ENCODE measurements at regions not wholly inside any gene's neighbourhood (a gene's known extent, or its start where the extent isn't known, plus 50 kb on each side); places are given as distances from the start of the nearest gene placed in this dataset.

GRCh38 chr22:19629331-19629719, 85.0 kb upstream of the SEPTIN5 start:
- H3K9me3 ChIP-seq (ENCODE audit: insufficient read depth in 2 of 2, low read depth in 1 of 2, low read length in 1 of 2), result no peaks in the 10 kb centered on the region
- H3K36me3 ChIP-seq (ENCODE audit: control insufficient read depth in 2 of 4, insufficient read depth in 4 of 4, low read length in 3 of 4), result no peaks in the 10 kb centered on the region
- H2BK20ac ChIP-seq (ENCODE audit: low read length), result no peak overlapping the region
- DNase-seq (ENCODE audit: low read depth in 1 of 2, low spot score in 2 of 2) (no peak), FAIRE-seq (no peak)
- no peak overlapping the region for H3K4me3 ChIP-seq (ENCODE audit: extremely low read depth in 1 of 4, insufficient read depth in 2 of 4, low read depth in 3 of 4, low read length in 4 of 4)
- H3K79me1 ChIP-seq (ENCODE audit: low read depth, low read length), result no peaks in the 10 kb centered on the region
- TF ChIP-seq EP300 (IDR thresholded peaks at IDR 0.05; ENCODE audit: borderline replicate concordance in 1 of 2, low read depth in 2 of 2, low read length in 2 of 2) (no peak), TAF1 (IDR thresholded peaks at IDR 0.05; ENCODE audit: low read depth, low read length) (no peak), CEBPB (IDR thresholded peaks at IDR 0.05; ENCODE audit: low read depth, low read length) (no peak)
- POLR2A ChIA-PET (ENCODE audit: partially characterized antibody), result interaction anchor here (0.9 to 1.7 kb wide), 8 partner anchors 10 to 182 kb away, joined by 3 to 4 read pairs (median 3); partner anchors contain the start of gene C22orf39
- H2BK5ac ChIP-seq (ENCODE audit: low read depth, low read length), result no peak overlapping the region
- H3K4me2 ChIP-seq (ENCODE audit: insufficient read depth in 1 of 2, low read depth in 2 of 2, low read length in 2 of 2), result no peak overlapping the region
- H4K91ac ChIP-seq (replicated peaks; ENCODE audit: insufficient read length, low read length), result no peak overlapping the region
- H2AFZ ChIP-seq (ENCODE audit: low read length), result peak overlapping the region; percentile 78; the same call in 1 of the 2 replicates
- no peak overlapping the region for H2BK15ac ChIP-seq (ENCODE audit: low read length)
- H4K8ac ChIP-seq (ENCODE audit: extremely low read depth, insufficient read depth, low read length), result no peak overlapping the region
- whole genome bisulfite sequencing, 2 experiments (ENCODE audit: extremely low coverage in 1 of 2, insufficient coverage in 1 of 2, insufficient read length in 1 of 2, insufficient replicate concordance in 2 of 2, low coverage in 1 of 2, low lambda C conversion rate in 2 of 2, missing lambda C conversion rate in 1 of 2), result 86% methylated on average over 12 of the region's 12 CpGs; no CpG with 5 or more reads in 1 of the 2 experiments
- no peak overlapping the region for H2BK12ac ChIP-seq (ENCODE audit: low read depth, low read length)
- H3K9ac ChIP-seq (replicated peaks in 1 of 4; ENCODE audit: extremely low read depth in 1 of 4, low read depth in 3 of 4, low read length in 3 of 4), result no peak overlapping the region
- no peak overlapping the region for H3K23ac ChIP-seq (ENCODE audit: insufficient read length)
- H2BK120ac ChIP-seq (replicated peaks; ENCODE audit: low read depth, low read length), result no peak overlapping the region
- H4K20me1 ChIP-seq (replicated peaks in 1 of 2; ENCODE audit: control insufficient read depth in 1 of 2, insufficient read depth in 2 of 2, low read length in 2 of 2), result no peaks in the 10 kb centered on the region
- no peaks in the 10 kb centered on the region for H3K23me2 ChIP-seq (ENCODE audit: low read depth, low read length)
- H3K27ac ChIP-seq (ENCODE audit: low read depth, low read length), result no peak overlapping the region
- no peak overlapping the region for H3K56ac ChIP-seq (replicated peaks; ENCODE audit: insufficient read length, low read depth, low read length)
- H3K14ac ChIP-seq (ENCODE audit: insufficient read length), result no peak overlapping the region
- CTCF ChIA-PET (ENCODE audit: partially characterized antibody), result interaction anchor here (0.7 to 6.3 kb wide), 51 partner anchors 8 to 398 kb away, joined by 3 to 56 read pairs (median 5); partner anchors contain the start of genes C22orf39, CLDN5 and GP1BB
- no peak overlapping the region for H2AK5ac ChIP-seq (ENCODE audit: low read depth, low read length)
- H3K4me1 ChIP-seq (replicated peaks in 1 of 4; ENCODE audit: control insufficient read depth in 3 of 4, insufficient read depth in 4 of 4, low read length in 3 of 4), result peaks cover 0 to 10% (median under 1%) of the 10 kb centered on the region in 4 experiments; a peak in 3 of 7 replicates
- no peak overlapping the region; the same call in 1 of the 2 replicates for H3K18ac ChIP-seq (ENCODE audit: extremely low read depth, low read length)
- H3K27me3 ChIP-seq (replicated peaks in 1 of 4; ENCODE audit: control insufficient read depth in 3 of 4, extremely low read depth in 1 of 4, insufficient read depth in 3 of 4, low read length in 3 of 4), result no peaks in the 10 kb centered on the region
- no peak overlapping the region for H3K4ac ChIP-seq (replicated peaks; ENCODE audit: insufficient read length, low read depth, low read length)
- no peak overlapping the region for H4K5ac ChIP-seq (ENCODE audit: insufficient read length, low read depth, low read length)
- no peaks in the 10 kb centered on the region for H3K79me2 ChIP-seq (ENCODE audit: control insufficient read depth in 1 of 2, insufficient read depth in 2 of 2, low read length in 2 of 2)

All from H1 (cell line).